ENCODE measurements at regions not wholly inside any gene's neighbourhood (a gene's known extent, or its start where the extent isn't known, plus 50 kb on each side); places are given as distances from the start of the nearest gene placed in this dataset.

GRCh38 chr5:167242701-167243100 is 1048.7 kb upstream of the WWC1 start (continued):
- TF ChIP-seq ZBTB11 (CRISPR knock-in tag; IDR thresholded peaks at IDR 0.05) (no peak), ZNF384 (IDR thresholded peaks at IDR 0.05; ENCODE audit: borderline replicate concordance, low read depth, low read length) (no peak), NFIC (IDR thresholded peaks at IDR 0.05; ENCODE audit: low read depth, low read length) (no peak)
- TF ChIP-seq, protein P1, sequence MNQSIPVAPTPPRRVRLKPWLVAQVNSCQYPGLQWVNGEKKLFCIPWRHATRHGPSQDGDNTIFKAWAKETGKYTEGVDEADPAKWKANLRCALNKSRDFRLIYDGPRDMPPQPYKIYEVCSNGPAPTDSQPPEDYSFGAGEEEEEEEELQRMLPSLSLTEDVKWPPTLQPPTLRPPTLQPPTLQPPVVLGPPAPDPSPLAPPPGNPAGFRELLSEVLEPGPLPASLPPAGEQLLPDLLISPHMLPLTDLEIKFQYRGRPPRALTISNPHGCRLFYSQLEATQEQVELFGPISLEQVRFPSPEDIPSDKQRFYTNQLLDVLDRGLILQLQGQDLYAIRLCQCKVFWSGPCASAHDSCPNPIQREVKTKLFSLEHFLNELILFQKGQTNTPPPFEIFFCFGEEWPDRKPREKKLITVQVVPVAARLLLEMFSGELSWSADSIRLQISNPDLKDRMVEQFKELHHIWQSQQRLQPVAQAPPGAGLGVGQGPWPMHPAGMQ (IDR thresholded peaks at IDR 0.05; ENCODE audit: borderline replicate concordance), result no peak

- Histone ChIP-seq H3K27ac (ENCODE audit: control insufficient read depth, insufficient read depth) (no peak overlapping the region), H3K79me2 (ENCODE audit: control insufficient read depth, insufficient read depth, low read length) (no peaks in the 10 kb centered on the region), H3K9ac (ENCODE audit: control insufficient read depth, insufficient read depth, low read length) (no peak overlapping the region), H3K4me1 (ENCODE audit: control insufficient read depth, insufficient read depth, low read length) (no peaks in the 10 kb centered on the region), H3K36me3 (ENCODE audit: control insufficient read depth in 2 of 2, insufficient read depth in 2 of 2, low read length in 1 of 2) (no peaks in the 10 kb centered on the region), H2AFZ (ENCODE audit: control insufficient read depth, low read depth, low read length) (no peak overlapping the region), H3K27me3 (replicated peaks in 1 of 2; ENCODE audit: control insufficient read depth in 2 of 2, insufficient read depth in 2 of 2, low read length in 1 of 2) (no peaks in the 10 kb centered on the region), H4K20me1 (ENCODE audit: control insufficient read depth, insufficient read depth) (no peaks in the 10 kb centered on the region), H3K4me2 (ENCODE audit: control insufficient read depth, insufficient read depth) (no peak overlapping the region), H3K4me3 (no peak overlapping the region), H3K9me3 (replicated peaks; ENCODE audit: control insufficient read depth, insufficient read depth, low read length) (no peaks in the 10 kb centered on the region)
- intact Hi-C loops (cut with micrococcal nuclease; ENCODE audit: unreplicated experiment), result no loop called here
- ChIA-PET RAD21 (ENCODE audit: unreplicated experiment) (no interaction called here), POLR2A (interaction anchor here (0.6 kb wide), 1 partner anchor 687 kb away, joined by 3 read pairs; no protein-coding TSS in a partner anchor), CTCF (no interaction called here), SMC1A (ENCODE audit: uncharacterized antibody, unreplicated experiment) (interaction anchor here (0.9 kb wide), 1 partner anchor 8 kb away, joined by 3 read pairs; no protein-coding TSS in a partner anchor)
- DNase-seq (ENCODE audit: low read depth, low spot score), result no peak
- no peak for FAIRE-seq
- no peak for ATAC-seq
- 0% methylated on average over 2 of the region's 2 CpGs for WGBS (ENCODE audit: insufficient coverage, insufficient replicate concordance, low lambda C conversion rate, missing lambda C conversion rate)
- BruUV-seq (replicated peaks), result no TSS peak
- in situ Hi-C loops (cut with MboI), result no loop called here
- TF ChIP-seq, protein P2, sequence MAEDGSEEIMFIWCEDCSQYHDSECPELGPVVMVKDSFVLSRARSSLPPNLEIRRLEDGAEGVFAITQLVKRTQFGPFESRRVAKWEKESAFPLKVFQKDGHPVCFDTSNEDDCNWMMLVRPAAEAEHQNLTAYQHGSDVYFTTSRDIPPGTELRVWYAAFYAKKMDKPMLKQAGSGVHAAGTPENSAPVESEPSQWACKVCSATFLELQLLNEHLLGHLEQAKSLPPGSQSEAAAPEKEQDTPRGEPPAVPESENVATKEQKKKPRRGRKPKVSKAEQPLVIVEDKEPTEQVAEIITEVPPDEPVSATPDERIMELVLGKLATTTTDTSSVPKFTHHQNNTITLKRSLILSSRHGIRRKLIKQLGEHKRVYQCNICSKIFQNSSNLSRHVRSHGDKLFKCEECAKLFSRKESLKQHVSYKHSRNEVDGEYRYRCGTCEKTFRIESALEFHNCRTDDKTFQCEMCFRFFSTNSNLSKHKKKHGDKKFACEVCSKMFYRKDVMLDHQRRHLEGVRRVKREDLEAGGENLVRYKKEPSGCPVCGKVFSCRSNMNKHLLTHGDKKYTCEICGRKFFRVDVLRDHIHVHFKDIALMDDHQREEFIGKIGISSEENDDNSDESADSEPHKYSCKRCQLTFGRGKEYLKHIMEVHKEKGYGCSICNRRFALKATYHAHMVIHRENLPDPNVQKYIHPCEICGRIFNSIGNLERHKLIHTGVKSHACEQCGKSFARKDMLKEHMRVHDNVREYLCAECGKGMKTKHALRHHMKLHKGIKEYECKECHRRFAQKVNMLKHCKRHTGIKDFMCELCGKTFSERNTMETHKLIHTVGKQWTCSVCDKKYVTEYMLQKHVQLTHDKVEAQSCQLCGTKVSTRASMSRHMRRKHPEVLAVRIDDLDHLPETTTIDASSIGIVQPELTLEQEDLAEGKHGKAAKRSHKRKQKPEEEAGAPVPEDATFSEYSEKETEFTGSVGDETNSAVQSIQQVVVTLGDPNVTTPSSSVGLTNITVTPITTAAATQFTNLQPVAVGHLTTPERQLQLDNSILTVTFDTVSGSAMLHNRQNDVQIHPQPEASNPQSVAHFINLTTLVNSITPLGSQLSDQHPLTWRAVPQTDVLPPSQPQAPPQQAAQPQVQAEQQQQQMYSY (CRISPR knock-in tag; IDR thresholded peaks at IDR 0.05), result no peak
- TF ChIP-seq CBX5 (IDR thresholded peaks at IDR 0.05; ENCODE audit: low read depth), result no peak
- no peak for TF ChIP-seq ETV6 (conservative IDR thresholded peaks at IDR 0.05 in 1 of 2, IDR thresholded peaks at IDR 0.05 in 1 of 2; ENCODE audit: borderline replicate concordance in 1 of 2, low read depth in 1 of 2)
- TF ChIP-seq ZNF217 (IDR thresholded peaks at IDR 0.05), result no peak
- TF ChIP-seq SIX5 (IDR thresholded peaks at IDR 0.05; ENCODE audit: low read depth, low read length, severe bottlenecking), result no peak
- no peak for TF ChIP-seq CEBPB (IDR thresholded peaks at IDR 0.05; ENCODE audit: borderline replicate concordance in 1 of 2, low read depth in 2 of 2, low read length in 2 of 2)
- TF ChIP-seq TAF1 (IDR thresholded peaks at IDR 0.05; ENCODE audit: borderline replicate concordance, low read depth, low read length), result no peak
- no peak for TF ChIP-seq ZBTB33 (IDR thresholded peaks at IDR 0.05)
Observed at GRCh38 chr5:167243463-167243862, 1048.0 kb upstream of the WWC1 start.

All from GM12878 (cell line).